ENCODE measurements at regions not wholly inside any gene's neighbourhood (a gene's known extent, or its start where the extent isn't known, plus 50 kb on each side); places are given as distances from the start of the nearest gene placed in this dataset.
A peak's percentile ranks its signal among the peaks of the same experiment; 100 is the strongest.
"Not testable (repeated sequence)": the region's sequence is repeated elsewhere in the genome, so short reads cannot be mapped to it uniquely, and the experiment has no call there.

DNA sequence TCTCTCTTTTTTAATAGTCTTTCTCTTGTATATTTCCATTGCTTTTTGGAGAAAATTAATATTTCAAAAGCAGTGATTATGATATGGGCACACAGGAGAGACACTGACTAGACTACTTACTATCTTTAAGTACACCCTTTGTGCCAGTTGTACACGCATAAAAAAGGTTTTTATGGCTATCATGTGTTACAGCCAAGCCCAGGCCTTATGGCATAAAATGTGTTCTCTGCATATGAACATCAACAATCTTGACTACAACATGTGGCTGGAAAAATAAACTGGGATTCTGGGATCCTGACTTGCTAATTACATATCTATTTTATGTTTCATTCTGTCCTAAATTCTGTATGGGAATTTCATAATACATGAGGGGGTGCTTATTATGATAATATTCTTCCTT, 1401.8 kb downstream of the SLITRK5 start:
- no peak for DNase-seq

DNA sequence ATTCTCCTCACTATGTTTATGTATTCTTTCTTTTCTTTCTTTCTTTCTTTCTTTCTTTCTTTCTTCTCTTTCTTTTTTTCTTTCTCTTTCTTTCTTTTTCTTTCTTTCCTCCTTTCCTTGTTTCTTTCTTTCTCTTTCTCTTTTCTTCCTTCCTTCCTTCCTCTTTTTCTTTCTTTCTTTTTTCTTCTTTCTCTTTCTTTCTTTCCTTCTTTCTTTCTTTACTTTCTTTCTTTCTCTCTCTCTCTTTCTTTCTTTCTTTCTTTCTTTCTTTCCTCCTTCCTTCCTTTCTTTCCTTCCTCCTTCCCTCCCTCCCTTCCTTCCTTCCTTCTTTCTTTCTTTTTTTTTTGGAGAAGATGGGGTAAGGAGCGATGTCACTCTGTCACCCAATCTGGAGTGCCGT, 1405.5 kb downstream of the SLITRK5 start:
- no peak for DNase-seq

DNA sequence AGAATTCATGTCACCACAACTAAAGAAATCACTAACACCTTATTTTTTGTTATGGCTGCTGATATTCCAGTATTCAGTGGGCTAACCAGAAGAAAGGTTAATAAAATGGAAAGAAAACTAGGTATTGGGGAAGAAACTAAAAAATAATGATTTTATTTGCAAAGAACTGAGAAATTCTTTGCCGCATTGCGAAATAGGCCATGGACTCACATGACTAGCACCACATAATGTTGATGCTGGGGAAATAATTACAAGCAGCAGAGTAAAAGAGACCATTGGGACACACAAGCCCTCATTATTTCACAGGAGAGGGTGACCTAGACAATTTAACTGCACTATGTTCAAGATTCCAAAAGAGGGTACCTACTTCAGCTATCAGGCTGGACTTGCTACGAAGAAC, 1411.5 kb downstream of the SLITRK5 start:
- DNase-seq = no peak

DNA sequence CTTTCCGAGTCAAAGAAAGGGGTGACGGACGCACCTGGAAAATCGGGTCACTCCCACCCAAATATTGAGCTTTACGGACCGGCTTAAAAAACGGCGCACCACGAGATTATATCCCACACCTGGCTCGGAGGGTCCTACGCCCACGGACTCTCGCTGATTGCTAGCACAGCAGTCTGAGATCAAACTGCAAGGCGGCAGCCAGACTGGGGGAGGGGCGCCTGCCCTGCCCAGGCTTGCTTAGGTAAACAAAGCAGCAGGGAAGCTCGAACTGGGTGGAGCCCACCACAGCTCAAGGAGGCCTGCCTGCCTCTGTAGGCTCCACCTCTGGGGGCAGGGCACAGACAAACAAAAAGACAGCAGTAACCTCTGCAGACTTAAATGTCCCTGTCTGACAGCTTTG, 1416.9 kb downstream of the SLITRK5 start:
- peak; percentile 1 for DNase-seq

DNA sequence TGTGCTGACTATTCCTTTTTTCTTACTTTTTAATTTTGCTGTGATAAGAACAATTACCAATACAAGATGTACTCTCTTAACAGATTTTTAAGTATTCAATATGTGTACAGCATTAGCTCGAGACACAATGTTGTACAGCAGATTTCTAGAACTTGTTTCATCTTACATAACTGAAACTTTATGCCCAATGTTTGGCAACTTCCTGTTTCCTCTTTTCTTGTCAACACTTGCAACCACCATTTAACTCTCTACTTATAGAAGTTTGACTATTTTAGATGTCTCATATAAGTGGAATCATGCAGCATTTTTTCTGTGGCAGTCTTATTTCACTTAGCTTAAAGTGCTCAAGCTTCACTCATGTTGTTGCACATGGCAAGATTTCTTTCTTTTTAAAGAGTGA, 1426.8 kb downstream of the SLITRK5 start:
- DNase-seq = no peak

DNA sequence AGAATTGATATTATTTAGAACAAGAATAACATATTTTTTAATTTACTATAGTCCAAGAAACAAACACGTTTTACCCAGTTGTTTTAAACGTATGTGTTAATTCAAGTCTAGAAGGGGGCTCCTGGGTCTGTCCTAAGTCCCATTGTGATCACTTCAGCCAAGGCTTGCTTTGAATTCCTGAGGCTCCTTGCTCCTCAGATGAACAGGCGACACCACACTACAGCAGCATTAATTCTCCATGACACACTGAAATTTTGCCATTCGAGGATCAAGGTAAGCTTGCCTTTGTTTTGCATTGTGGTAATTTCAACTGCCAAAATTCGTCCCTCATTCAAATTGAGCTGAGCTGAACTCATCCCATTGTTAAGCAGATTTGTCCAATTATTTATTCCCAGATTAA, 1442.6 kb downstream of the SLITRK5 start:
- DNase-seq = no peak

DNA sequence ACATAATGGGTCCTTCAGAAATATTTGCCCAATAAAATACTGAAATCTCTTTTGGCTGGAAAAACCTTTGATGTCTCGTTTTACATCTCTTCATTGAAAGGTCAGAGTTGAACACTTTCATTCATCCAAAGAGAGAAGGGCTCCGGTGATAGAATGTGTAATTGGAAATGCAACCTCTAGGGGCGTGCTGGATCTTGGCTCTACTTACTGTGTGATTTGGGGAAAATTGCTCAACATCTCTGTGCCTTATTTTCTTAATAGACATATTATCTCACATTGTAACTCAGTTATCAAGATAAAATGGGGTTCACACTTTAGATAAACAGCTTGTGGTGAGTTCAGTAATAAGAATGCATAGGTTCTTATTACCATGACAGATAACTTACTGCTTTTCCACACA, 1444.1 kb downstream of the SLITRK5 start:
- no peak for DNase-seq

DNA sequence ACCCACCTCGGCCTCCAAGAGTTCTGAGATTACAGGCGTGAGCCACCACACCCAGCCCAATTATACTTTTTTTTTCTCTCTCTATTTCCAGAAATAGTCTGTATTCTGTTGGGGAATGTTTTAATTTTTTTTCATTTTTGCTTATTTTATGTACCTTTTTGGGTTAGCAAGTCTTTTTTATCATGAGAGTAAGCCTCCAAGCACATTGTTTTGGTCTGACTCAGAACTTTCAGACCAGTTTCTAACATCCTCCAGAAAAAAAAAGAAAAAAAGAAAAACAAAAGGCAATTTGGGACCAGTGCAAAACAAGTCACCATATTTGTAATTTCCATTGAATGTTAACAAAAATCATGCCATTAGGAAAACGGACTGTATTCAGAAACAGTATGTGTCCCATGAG, 1465.5 kb downstream of the SLITRK5 start:
- no peak for DNase-seq

DNA sequence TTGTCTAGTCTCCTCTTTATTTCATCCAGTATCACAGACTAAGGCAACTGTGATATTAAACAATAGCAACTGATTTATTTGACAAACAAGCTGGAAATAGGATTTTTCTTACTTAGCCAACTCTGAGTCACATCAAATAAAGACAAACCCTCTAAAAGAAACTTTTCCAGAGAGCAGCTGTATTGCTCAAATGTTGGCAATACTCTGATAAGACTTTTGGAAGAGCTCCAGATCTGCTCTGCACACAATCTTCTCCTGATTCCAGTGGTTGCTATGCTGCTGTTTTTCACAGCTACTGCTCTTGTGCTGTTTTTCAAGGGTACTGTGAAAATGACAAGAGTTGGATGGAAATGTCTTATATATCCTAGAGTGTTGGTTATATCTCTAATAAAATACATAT, 1479.2 kb downstream of the SLITRK5 start:
- DNase-seq = no peak

DNA sequence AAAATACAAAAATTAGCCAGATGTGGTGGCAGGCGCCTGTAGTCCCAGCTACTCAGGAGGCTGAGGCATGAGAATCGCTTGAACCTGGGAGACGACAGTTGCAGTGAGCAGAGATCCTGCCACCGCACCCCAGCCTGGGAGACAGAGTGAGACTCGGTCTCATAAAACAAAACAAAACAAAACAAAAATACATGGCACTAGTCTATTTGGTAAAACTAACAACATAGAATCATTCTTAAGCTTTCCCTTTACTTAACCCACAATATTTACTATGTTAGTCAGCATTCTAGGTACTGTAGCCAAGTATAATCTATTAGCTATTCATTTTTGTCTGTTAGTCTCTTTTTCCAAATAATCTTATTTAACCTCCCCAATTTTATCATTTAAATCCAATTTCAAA, 1482.8 kb downstream of the SLITRK5 start:
- no peak for DNase-seq

DNA sequence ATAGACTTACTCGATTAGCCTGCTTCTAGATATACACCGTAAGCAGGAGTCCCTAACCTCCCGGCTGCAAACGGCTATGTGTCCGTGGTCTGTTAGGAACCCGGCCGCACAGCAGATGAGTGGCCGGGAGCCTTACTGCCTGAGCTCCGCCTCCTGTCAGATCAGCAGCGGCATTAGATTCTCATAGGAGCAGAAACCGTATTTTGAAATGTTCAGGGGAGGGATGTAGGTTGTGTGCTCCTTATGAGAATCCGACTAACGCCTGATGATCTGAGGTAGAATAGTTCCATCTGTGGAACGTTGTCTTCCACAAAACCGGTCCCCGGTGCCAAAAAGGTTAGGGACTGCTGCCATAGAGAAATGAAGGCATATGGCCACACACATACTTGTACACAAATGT, 1491.9 kb downstream of the SLITRK5 start:
- peak; percentile 29 for DNase-seq

DNA sequence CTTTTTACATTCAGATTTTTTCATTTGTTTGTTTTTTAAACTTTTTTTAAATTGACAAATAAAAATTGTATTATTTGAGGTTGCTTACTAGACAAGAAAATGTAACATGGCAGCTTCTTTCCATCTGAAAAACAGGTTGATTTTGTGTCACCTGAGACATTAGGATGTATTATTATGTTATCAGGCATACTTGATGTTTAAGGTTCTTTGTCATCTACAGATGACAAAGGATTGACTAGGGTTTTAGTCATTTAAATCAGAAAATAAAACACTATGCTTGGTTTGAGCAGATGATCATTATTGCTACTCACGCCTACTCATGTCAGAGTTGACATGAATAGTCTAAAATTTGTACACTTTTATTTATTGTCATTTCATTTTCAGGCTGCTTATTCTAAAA, 1494.5 kb downstream of the SLITRK5 start:
- no peak for DNase-seq

DNA sequence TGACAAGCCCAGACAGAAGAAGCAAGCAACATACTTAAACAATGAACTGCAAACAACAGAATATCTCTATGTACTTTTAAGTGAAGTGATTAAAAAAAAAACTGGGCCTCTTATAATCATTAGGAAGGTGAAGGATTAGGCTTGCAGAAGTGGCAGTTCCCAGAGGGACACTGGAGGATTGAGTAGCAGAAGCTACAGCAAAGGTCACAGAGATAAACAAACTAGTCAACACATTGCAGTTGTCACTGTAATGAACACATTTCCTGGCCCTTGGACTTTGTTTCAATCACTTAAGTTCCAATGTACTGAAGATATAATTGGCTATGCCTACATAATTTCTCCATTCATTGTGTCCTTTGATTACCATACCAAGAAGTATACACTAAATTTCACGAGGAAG, 1498.8 kb downstream of the SLITRK5 start:
- DNase-seq = no peak

DNA sequence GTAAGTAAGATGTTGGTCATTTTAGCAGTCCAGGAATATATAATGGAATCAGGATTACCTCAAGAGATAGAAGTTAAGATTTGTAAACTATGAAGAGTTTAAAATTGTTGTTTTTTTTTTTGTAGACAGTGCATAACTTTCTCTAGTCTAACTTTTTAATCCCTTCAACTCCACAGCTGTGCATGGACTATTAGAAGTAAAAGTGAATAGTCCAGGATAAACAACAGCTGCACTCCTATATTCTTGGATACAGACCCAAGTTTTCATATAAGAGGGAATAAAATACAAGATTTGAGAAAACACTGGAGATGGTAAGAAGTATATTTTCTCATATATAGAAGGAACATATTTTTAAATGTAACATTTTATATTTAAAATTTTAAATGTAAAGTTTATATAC, 1509.9 kb downstream of the SLITRK5 start:
- DNase-seq = no peak

DNA sequence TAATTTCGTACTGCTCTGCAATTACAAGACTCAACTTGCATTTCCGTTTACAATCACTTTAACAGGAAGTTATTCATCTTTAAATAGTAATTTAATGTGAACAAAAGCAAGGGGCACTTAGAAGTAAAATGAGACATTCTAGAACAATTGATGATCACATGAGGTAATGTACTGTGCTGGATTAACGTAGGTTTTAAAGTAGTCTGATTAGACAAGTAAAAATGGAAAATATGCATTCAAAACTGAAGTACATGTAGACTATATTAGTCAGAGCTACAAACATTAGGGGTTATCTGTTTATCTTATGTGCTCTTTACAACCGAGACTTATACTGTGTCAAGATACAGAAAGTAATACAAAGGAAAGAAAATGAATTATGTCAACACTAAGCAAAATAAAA, 1528.0 kb downstream of the SLITRK5 start:
- no peak for DNase-seq

DNA sequence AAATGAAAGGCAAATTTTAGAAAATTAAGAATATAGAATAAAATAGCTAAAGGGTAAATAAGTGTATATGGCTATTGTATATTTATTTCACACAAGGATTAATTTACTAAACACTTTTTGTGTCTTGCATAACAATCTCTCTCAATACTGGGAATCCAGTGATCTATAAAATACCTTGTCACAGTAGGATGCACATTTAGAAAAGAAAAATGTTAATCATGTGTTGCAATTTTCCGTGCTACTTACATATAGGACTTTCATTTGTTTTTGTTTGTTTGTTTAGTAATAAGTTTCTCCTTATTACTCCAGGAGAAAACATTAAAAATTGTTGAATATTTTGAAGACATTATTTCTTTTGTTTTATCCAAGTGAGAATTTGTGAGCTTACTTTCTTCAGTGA, 1533.3 kb downstream of the SLITRK5 start:
- no peak for DNase-seq

DNA sequence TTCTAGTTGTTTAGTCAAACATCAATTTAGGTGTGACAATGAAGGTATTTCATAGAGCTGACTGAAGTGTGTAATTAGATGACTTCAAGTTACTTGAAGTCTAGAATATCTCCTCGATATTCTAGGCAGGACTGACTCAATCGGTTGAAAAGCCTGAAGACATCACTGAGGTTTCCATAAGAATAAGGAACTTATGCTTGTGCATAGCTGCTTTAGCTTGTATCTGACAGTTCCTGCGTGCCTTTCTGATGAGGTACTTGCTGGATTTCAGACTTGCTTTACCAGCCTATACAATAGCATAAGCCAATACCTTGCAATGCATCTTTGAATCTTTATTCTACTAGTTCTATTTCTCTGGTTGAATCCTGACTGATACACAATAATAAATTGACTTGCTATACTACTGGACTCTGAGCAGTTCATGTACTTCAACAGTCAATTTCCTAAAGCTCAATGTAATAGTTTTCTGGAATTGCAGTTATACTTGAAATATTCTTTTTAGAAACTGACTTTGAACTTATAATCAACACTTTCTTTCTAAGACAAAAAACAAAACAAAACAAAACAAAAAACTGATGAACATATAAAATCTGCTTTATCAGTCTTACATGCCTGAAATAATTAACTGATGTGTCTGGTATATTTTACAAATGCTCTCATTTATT, 1534.8 kb downstream of the SLITRK5 start:
- DNase-seq = no peak

DNA sequence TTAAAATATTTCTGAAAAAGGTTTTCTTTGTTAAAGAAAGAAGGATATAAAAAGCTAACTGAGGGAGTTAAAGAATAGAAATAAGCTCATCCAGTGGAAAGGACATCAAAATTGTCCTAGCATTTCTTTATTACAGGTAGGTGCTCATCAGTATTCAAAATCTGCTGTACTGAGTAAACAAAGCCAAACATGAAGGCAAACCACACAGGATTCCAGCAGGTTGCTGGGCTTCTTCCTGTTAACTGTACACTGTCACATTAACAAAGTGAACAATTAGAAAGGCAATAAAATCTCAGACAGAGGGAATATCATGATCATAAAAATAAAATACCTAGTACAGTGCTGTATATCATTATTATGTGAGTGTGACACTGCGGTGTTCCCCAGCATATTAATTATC, 1541.0 kb downstream of the SLITRK5 start:
- DNase-seq = no peak

DNA sequence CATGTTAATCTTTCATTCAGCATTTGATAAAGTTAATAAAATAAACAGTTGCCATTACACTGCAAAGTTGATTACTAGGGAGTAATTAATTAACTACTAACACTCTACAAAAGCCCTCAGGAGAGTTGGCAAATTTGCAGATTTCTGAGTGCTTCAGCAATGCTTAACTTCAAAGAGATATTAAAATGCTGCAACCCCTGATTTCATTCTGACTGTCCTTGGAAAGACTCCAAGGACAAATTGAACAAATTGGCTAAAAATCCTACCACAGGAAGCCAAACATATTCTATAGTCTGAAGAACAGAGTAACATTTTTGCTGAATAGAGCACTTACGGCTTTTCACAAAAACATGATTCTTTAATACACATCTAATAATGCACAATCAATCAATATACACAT, 1543.0 kb downstream of the SLITRK5 start:
- no peak for DNase-seq

DNA sequence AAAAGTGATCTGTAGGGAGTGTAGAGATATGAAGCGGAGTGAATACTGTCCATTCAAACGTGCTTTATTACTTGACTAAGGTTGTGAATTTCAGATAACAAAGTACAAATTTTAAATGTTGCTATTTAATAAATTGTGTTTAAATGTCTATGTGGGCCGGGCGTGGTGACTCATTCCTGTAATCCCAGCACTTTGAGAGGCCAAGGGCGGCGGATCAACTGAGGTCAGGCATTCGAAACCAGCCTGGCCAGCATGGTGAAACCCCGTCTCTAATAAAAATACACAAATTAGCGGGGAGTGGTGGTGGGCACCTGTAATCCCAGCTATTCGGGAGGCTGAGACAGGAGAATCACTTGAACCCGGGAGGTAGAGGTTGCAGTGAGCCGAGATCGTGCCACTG, 1544.1 kb downstream of the SLITRK5 start:
- not testable (repeated sequence) for DNase-seq

DNA sequence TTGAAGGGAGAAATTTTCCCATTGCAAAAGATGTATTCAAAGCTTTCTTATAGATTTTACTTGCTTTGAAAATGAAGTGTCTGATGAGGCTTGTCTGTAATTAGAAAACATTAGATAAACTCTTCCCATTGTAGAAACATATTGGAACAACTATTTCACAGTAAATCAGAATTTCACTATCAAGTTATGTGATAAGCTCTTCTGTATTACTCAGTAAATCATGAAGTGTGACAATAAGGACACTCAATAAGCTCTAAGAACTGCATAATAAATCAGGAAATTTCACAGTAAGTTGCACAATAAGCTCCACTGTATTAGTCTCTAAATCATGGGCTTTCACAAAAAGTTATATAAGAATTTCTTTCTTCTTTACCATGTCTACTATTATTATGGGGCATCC, 1546.6 kb downstream of the SLITRK5 start:
- no peak for DNase-seq

DNA sequence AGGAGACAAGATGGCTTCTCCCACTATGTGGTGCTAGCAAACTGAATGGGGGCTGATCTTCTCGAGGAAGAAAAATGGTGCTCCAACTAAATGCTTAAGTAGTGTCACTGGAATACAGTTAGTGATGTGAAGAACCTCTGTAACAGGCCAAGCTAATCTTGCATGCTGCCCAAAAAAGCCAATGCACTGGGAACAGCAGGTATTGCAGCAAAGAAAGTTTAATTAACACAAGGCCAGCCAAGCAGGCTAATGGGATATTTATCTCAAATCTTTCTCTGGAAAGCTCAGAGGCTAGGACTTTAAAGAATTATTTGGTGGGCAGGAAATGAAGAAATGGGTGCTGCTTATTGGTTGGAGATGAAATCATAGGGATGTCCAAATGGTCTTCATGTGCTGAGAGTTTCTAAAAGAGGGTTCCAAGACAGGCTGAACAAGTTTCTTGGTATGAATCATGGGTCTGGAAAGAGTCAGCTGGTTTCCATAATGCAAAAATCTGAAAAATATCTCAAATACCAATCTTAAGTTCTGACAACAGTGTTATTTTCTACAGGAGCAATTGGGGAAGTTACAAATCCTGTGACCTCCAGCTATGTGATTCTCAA, 1550.5 kb downstream of the SLITRK5 start:
- DNase-seq = no peak

DNA sequence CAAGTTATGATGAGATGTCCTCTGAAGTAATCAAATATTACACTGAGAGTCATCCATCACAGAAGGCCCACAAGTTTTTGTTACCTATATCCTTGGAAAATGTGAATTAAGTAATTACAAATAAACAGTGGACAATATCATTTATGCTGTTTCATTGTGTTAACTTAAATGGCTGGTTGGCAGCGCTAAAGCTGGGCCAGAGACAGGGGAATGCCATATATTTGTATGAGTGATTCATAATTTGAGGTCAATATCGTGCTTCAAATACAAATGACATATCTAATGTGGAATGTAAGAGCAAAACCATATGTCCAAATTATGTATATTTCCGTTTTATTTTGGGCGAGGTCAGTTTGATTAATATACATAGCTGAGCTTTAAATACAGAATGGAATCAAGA, 1556.2 kb downstream of the SLITRK5 start:
- no peak for DNase-seq

DNA sequence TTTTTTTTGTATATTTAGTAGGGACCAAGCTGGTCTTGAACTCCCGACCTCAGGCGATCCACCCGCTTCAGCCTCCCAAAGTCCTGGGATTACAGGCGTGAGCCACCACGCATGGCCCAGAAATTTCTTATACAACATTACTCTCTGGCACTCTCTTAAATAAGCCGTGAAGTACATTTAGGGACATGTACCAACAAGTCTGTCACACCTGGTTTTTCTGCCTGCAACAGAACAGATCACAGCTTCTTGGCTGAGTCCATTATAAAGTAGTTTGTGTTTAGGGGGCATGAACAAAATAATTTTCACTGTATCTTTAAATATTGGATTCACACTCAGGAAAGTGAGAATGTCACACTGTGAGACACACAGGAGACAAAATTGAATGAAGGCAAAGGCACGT, 1567.3 kb downstream of the SLITRK5 start:
- no peak for DNase-seq

DNA sequence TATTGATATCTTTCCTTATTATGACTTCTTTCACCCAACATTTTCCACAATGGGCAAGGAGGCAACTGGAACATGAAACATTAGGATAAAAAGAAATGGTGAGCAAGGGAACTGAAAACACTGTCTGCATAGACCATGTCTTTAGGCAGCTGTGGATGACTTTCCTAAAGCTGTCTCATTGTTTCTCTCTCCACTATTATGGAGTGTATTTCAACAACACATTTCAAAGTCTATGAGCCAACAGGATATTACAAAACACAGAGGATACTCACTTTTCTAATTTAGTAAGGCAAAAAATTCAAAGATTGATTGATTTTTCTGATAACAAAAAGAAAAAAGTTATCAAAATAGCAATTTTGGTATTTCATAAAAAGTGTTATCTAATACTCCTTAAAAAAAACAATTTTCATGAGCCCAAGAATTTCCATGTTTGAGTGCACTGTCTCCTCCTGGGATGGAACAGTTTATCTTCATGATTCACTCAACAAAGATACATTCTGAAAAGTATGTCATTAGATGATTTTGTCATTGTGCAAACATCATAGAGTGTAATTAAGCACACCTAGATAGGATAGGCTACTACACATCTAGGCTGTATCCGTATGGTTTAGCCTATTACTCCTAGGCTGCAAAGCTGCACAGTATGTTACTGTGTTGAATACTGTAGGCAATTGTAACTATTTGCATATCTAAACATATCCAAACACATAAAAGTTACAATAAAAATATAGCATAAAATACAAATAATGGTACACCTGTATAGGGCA, 1568.4 kb downstream of the SLITRK5 start:
- DNase-seq = no peak
